ENCODE measurements at regions not wholly inside any gene's neighbourhood (a gene's known extent, or its start where the extent isn't known, plus 50 kb on each side); places are given as distances from the start of the nearest gene placed in this dataset.

- TF ChIP-seq PHF8 (CRISPR knock-in tag; IDR thresholded peaks at IDR 0.05): 0 out of 2 replicates have a peak, but pooled peaks have one; percentile 0
- TF ChIP-seq ZNF773 (CRISPR knock-in tag; IDR thresholded peaks at IDR 0.05; ENCODE audit: borderline replicate concordance): no peak
- TF ChIP-seq, protein P1, sequence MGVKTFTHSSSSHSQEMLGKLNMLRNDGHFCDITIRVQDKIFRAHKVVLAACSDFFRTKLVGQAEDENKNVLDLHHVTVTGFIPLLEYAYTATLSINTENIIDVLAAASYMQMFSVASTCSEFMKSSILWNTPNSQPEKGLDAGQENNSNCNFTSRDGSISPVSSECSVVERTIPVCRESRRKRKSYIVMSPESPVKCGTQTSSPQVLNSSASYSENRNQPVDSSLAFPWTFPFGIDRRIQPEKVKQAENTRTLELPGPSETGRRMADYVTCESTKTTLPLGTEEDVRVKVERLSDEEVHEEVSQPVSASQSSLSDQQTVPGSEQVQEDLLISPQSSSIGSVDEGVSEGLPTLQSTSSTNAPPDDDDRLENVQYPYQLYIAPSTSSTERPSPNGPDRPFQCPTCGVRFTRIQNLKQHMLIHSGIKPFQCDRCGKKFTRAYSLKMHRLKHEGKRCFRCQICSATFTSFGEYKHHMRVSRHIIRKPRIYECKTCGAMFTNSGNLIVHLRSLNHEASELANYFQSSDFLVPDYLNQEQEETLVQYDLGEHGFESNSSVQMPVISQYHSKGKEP (CRISPR knock-in tag; IDR thresholded peaks at IDR 0.05): no peak
- no peak for TF ChIP-seq IKZF5 (CRISPR knock-in tag; IDR thresholded peaks at IDR 0.05)
- no peak for TF ChIP-seq FOXK2 (IDR thresholded peaks at IDR 0.05)
- TF ChIP-seq, protein P2, sequence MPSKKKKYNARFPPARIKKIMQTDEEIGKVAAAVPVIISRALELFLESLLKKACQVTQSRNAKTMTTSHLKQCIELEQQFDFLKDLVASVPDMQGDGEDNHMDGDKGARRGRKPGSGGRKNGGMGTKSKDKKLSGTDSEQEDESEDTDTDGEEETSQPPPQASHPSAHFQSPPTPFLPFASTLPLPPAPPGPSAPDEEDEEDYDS (CRISPR knock-in tag; IDR thresholded peaks at IDR 0.05): peak; percentile 25; the same call in 1 of the 2 replicates
- no peak for TF ChIP-seq NFIC (IDR thresholded peaks at IDR 0.05; ENCODE audit: low read length)
- no peak for TF ChIP-seq ZNF572 (CRISPR knock-in tag; IDR thresholded peaks at IDR 0.05)
- no peak for TF ChIP-seq ZNF484 (CRISPR knock-in tag; IDR thresholded peaks at IDR 0.05; ENCODE audit: borderline replicate concordance, low read depth)
- no peak for TF ChIP-seq ZSCAN31 (CRISPR knock-in tag; IDR thresholded peaks at IDR 0.05; ENCODE audit: low read depth)
- no peak for TF ChIP-seq THAP9 (CRISPR knock-in tag; IDR thresholded peaks at IDR 0.05; ENCODE audit: borderline replicate concordance)
- peak; percentile 18; the same call in 1 of the 2 replicates for TF ChIP-seq TAF1 (CRISPR knock-in tag; IDR thresholded peaks at IDR 0.05)
- no peak for TF ChIP-seq PLSCR1 (CRISPR knock-in tag; IDR thresholded peaks at IDR 0.05; ENCODE audit: borderline replicate concordance)
- TF ChIP-seq BRD4 (CRISPR knock-in tag; IDR thresholded peaks at IDR 0.05): no peak
- no peak for TF ChIP-seq HMG20A (CRISPR knock-in tag; IDR thresholded peaks at IDR 0.05; ENCODE audit: borderline replicate concordance)
- TF ChIP-seq HNF4A (CRISPR knock-in tag; IDR thresholded peaks at IDR 0.05): no peak
- no peak for TF ChIP-seq POGK (CRISPR knock-in tag; conservative IDR thresholded peaks at IDR 0.05)
- TF ChIP-seq ZNF180 (CRISPR knock-in tag; IDR thresholded peaks at IDR 0.05; ENCODE audit: borderline replicate concordance, low read depth): no peak
- TF ChIP-seq CCDC6 (CRISPR knock-in tag; IDR thresholded peaks at IDR 0.05): 0 out of 2 replicates have a peak, but pooled peaks have one; percentile 12
- TF ChIP-seq ZNF883 (CRISPR knock-in tag; IDR thresholded peaks at IDR 0.05; ENCODE audit: not compliant biosample characterization): no peak
- TF ChIP-seq RAD51 (IDR thresholded peaks at IDR 0.05; ENCODE audit: borderline replicate concordance): no peak
Observed at GRCh38 chrX:40157228-40158035, 59.7 kb upstream of the BCOR start (continued).

Measured in HepG2 (cell line).